Left lobe of liver (tissue), 2 donors: ENCODE measurements at regions not wholly inside any gene's neighbourhood (a gene's known extent, or its start where the extent isn't known, plus 50 kb on each side); places are given as distances from the start of the nearest gene placed in this dataset.
"Not testable (repeated sequence)": the region's sequence is repeated elsewhere in the genome, so short reads cannot be mapped to it uniquely, and the experiment has no call there.

ENCODE experiments used
- ATAC-seq: fragments of 200-7000 bp; cut with Tn5 transposase; one replicate; pipeline ENCODE4 v1.9.1; 2020; ENCODE audit warnings: mild to moderate bottlenecking, moderate library complexity
- DNase-seq: peaks from one replicate; pipeline ENCODE4 v3.0.0-alpha.2; 2020; ENCODE audit warnings: low spot score
- donor health status: DM: no; HTN: no; CAD: no; lungs with moderate emphysema.
- donor health status: DM: no; HTN: yes; CAD: no.

GRCh38 chr3:23111797-23112196, 91.3 kb upstream of the UBE2E2 start:
- ATAC-seq = no peak
- no peak for DNase-seq

GRCh38 chr3:23112491-23112890, 90.6 kb upstream of the UBE2E2 start:
- DNase-seq (no peak), ATAC-seq (peak; percentile 29)

- ATAC-seq (no peak), DNase-seq (no peak)
Observed at GRCh38 chr3:23113455-23114171, 89.5 kb upstream of the UBE2E2 start.

GRCh38 chr3:23114432-23114831, 88.7 kb upstream of the UBE2E2 start:
- no peak for DNase-seq
- no peak for ATAC-seq

GRCh38 chr3:23115171-23115877, 87.8 kb upstream of the UBE2E2 start:
- DNase-seq (no peak), ATAC-seq (no peak)

GRCh38 chr3:23116081-23116837, 86.9 kb upstream of the UBE2E2 start:
- no peak for ATAC-seq

GRCh38 chr3:23117856-23118255, 85.3 kb upstream of the UBE2E2 start:
- no peak for DNase-seq
- ATAC-seq = no peak

More at GRCh38 chr3:23116081-23116837, 86.9 kb upstream of the UBE2E2 start:
- DNase-seq = no peak

- DNase-seq = no peak
- no peak for ATAC-seq
Observed at GRCh38 chr3:23127196-23127595, 75.9 kb upstream of the UBE2E2 start.

GRCh38 chr3:23128655-23129054, 74.5 kb upstream of the UBE2E2 start:
- DNase-seq (no peak), ATAC-seq (no peak)

GRCh38 chr3:23129117-23129516, 74.0 kb upstream of the UBE2E2 start:
- DNase-seq = no peak
- ATAC-seq = no peak

- ATAC-seq (no peak), DNase-seq (no peak)
Observed at GRCh38 chr3:23129817-23130216, 73.3 kb upstream of the UBE2E2 start.

- ATAC-seq = no peak
- DNase-seq = no peak
Observed at GRCh38 chr3:23130406-23130805, 72.7 kb upstream of the UBE2E2 start.

GRCh38 chr3:23135026-23135785, 67.9 kb upstream of the UBE2E2 start:
- ATAC-seq (no peak), DNase-seq (no peak)

GRCh38 chr3:23136054-23136453, 67.1 kb upstream of the UBE2E2 start:
- ATAC-seq = no peak
- DNase-seq = no peak

- not testable (repeated sequence) for ATAC-seq, DNase-seq
Observed at GRCh38 chr3:23144051-23144450, 59.1 kb upstream of the UBE2E2 start.

GRCh38 chr3:23146163-23146562, 57.0 kb upstream of the UBE2E2 start:
- no peak for DNase-seq
- no peak for ATAC-seq

GRCh38 chr3:23152989-23153388, 50.1 kb upstream of the UBE2E2 start:
- ATAC-seq = no peak
- no peak for DNase-seq
